IPS-18a (cell line): ENCODE measurements at regions not wholly inside any gene's neighbourhood (a gene's known extent, or its start where the extent isn't known, plus 50 kb on each side); places are given as distances from the start of the nearest gene placed in this dataset.

Experiments
- H3K27ac ChIP-seq: one replicate; pipeline ENCODE4 v1.5.1; 2013; ENCODE audit warnings: low read length
- H3K27me3 ChIP-seq: one replicate; pipeline ENCODE4 v1.6.1; 2013; ENCODE audit warnings: mild to moderate bottlenecking, low read length; ENCODE audit not compliant: control insufficient read depth, insufficient read depth
- H3K36me3 ChIP-seq: one replicate; pipeline ENCODE4 v1.6.1; 2013; ENCODE audit warnings: low read depth, low read length; ENCODE audit not compliant: control insufficient read depth
- H3K4me1 ChIP-seq: one replicate; pipeline ENCODE4 v1.6.1; 2013; ENCODE audit warnings: low read depth, low read length; ENCODE audit not compliant: control insufficient read depth
- H3K4me3 ChIP-seq: one replicate; pipeline ENCODE4 v1.5.1; 2013; ENCODE audit warnings: low read length
- H3K9ac ChIP-seq: one replicate; pipeline ENCODE4 v1.6.1; 2013; ENCODE audit warnings: mild to moderate bottlenecking, low read length, moderate library complexity
- H3K9me3 ChIP-seq: one replicate; pipeline ENCODE4 v1.6.1; 2013; ENCODE audit warnings: low read depth, low read length; ENCODE audit not compliant: control insufficient read depth

DNA sequence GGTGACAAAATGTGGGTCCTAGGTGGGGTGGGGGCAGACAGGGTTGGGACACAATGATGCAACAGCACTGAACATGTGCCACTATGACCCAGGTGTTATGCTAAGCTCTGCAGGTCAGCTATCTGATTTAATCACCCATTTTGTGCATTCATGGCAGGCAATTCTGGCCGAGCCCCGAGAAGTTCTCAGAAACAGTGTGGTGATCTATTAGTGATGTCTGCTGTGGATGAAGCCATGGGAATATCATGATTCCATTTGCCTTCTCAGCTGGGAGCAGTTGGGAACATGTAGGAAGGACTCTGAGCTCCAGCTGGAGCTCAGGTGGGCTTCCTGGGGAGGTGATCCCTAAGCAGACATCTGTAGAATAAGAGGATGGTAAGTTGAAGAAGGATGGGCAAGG lies 194.0 kb upstream of the POU3F1 start:
- H3K4me3 ChIP-seq, result no peak overlapping the region

DNA sequence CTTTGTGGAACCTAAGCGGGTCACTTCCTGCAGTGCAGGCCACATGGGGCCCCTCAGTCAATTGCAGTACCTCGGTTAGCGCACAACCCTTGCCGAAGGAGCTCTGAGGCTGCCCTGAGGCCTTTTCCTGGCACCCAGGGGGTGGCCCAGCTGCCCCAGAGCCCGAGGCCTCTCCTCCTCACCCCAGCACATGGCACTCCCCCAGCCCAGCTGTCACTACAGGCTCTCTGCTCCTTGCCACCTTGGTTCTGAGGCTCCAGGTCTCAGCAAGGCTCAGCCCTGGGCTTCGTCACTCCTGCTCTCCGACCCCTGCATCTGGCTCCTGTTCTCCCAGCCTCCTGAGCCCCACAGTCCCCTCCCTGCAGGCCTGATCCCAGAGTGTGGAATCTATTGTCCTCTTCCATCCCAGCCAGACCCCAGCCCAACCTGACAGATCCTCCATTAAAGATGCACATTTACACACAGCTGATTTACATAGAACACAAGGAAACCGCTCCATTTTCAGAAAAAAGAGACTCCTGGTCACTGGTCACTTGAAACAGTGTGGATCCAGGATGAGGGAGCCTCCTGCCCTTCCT lies 192.8 kb upstream of the POU3F1 start:
- no peak overlapping the region for H3K27ac ChIP-seq
- peaks cover 12% of the 10 kb centered on the region for H3K4me1 ChIP-seq
- no peaks in the 10 kb centered on the region for H3K36me3 ChIP-seq
- no peaks in the 10 kb centered on the region for H3K9me3 ChIP-seq
- H3K9ac ChIP-seq, result no peak overlapping the region
- H3K27me3 ChIP-seq, result no peaks in the 10 kb centered on the region
- no peak overlapping the region for H3K4me3 ChIP-seq

More for the DNA sequence above, 194.0 kb upstream of the POU3F1 start:
- Histone ChIP-seq H3K9me3 (no peaks in the 10 kb centered on the region), H3K36me3 (no peaks in the 10 kb centered on the region), H3K4me1 (peaks cover 18% of the 10 kb centered on the region), H3K9ac (no peak overlapping the region), H3K27ac (no peak overlapping the region), H3K27me3 (no peaks in the 10 kb centered on the region)

DNA sequence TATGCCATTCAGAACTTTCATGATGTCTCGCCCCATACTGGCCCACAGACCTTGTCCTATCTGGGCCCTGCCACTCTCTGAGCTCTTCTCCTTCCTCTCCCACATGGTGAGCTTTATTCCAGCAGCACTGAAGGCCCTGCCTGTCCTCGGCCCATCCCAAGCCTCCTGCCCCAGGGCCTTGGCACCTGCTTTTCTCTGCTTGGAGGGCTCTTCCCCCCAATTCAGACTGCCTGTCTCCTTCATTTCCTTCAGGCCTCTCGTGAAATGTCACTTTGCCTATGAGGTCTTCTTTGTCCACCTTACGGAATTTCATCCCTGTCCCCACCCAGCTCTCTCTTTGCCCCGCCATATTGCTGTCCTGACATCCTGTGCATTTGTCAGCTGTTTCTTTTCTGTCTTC lies 191.7 kb upstream of the POU3F1 start:
- H3K27ac ChIP-seq, result no peak overlapping the region

DNA sequence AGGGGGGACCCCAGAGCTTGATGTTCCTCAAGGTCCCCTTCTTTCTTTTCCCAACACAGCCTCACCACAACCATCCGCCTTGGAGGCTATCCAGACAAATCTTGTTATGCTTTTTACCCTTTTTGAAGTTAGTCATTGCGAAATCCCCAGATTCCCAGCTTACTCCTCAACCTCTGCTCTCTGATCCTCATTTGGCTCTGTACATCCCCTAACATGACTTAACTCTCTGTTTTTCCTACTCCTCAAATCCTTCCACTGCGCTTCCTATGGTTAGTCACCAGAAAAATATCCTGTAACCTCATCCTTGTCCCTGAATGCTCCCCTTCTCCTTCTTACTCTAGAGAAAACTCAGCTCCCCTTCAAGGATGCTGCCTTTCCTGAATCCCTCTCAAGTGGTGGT lies 189.1 kb upstream of the POU3F1 start:
- Histone ChIP-seq H3K36me3 (no peaks in the 10 kb centered on the region), H3K27me3 (no peaks in the 10 kb centered on the region), H3K4me1 (no peaks in the 10 kb centered on the region), H3K9me3 (no peaks in the 10 kb centered on the region), H3K27ac (no peak overlapping the region), H3K9ac (no peak overlapping the region), H3K4me3 (no peak overlapping the region)

More for the DNA sequence above, 191.7 kb upstream of the POU3F1 start:
- Histone ChIP-seq H3K9ac (no peak overlapping the region), H3K36me3 (no peaks in the 10 kb centered on the region), H3K4me3 (no peak overlapping the region), H3K9me3 (no peaks in the 10 kb centered on the region), H3K4me1 (peaks cover under 1% of the 10 kb centered on the region), H3K27me3 (no peaks in the 10 kb centered on the region)

DNA sequence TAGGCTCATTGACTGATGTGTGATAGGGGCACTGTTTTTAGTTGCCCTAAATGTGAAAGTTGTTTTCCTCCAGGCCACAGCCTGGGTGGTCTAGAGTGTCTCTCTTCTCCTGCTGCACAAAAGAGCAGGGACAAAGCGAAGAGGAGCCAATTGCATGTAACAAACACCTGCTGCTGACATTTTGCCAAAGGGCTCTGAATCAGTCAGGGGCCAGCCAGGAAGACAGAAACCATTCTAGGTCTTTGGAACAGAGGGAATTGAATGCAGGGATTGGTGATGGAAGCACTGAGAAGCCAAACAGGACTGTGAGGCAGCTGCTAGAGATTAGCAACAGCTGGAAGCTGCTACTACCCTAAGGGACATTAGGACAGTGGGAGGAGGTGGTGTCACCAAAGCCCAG lies 185.3 kb upstream of the POU3F1 start:
- Histone ChIP-seq H3K4me1 (no peaks in the 10 kb centered on the region), H3K27me3 (no peaks in the 10 kb centered on the region), H3K36me3 (no peaks in the 10 kb centered on the region), H3K4me3 (no peak overlapping the region), H3K9me3 (no peaks in the 10 kb centered on the region), H3K27ac (no peak overlapping the region), H3K9ac (no peak overlapping the region)

DNA sequence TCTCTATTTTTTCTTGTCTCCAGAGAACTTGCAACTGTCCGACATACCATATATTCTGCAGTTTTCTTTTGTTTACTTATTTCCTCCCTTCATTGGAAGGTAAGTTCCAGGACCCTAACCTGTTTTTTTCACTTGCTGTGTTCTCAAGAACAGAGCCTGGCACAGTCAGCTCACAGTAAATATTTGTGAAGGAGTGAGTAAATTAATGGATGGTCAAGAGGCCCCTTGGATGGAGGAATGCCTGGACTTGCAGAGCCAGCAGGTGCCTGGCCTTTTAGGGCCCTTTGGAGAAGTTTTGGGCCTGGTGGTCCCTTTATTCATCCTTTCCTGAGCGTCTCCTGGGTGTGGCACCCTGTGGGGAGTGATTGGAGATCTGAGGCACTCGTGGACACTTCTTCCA lies 182.1 kb upstream of the POU3F1 start:
- no peaks in the 10 kb centered on the region for H3K4me1 ChIP-seq
- no peaks in the 10 kb centered on the region for H3K27me3 ChIP-seq
- H3K9ac ChIP-seq, result no peak overlapping the region
- H3K9me3 ChIP-seq, result no peaks in the 10 kb centered on the region
- H3K36me3 ChIP-seq, result no peaks in the 10 kb centered on the region
- no peak overlapping the region for H3K4me3 ChIP-seq
- H3K27ac ChIP-seq, result no peak overlapping the region

DNA sequence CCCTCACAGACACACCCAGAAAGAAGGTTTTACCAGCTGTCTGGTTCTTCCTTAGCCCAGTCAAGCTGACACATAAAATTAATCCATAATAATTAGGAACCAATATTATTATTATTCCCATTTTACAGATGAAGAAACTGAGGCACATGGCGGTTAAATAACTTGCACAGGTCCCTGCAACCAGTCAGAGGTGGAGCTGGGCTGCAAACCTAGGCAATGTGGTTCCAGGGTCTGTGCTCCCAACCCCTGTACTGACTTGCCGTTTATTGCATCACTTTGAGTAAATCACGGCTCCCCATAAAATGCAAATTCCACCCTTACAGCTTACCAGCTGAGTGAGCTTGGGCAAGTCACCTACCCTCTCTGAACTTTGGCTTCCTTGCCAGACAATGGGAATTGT lies 179.2 kb upstream of the POU3F1 start:
- Histone ChIP-seq H3K9me3 (no peaks in the 10 kb centered on the region), H3K36me3 (no peaks in the 10 kb centered on the region), H3K4me3 (no peak overlapping the region), H3K27me3 (peaks cover 16% of the 10 kb centered on the region), H3K9ac (no peak overlapping the region), H3K27ac (no peak overlapping the region), H3K4me1 (peaks cover 20% of the 10 kb centered on the region)

DNA sequence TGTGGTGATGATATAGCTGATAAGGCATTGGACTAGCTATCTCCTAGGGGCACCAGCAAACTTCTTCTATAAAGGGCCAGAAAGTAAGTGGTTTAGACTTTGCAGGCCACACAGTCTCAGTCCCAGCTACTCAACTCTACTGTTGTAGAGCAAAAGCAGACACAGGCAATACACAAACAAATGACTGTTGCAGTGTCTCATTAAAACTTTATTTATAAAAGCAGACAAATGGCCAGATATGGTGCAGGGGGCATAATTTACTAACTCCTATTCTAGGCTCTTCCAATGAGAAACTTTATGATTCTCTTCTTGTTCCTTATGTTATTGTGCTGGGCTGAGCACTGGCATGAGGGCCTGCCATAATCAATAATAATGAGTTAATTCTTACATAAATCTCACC lies 176.8 kb upstream of the POU3F1 start:
- no peak overlapping the region for H3K9ac ChIP-seq
- no peaks in the 10 kb centered on the region for H3K9me3 ChIP-seq
- H3K27ac ChIP-seq, result no peak overlapping the region
- peaks cover 18% of the 10 kb centered on the region for H3K27me3 ChIP-seq
- H3K36me3 ChIP-seq, result no peaks in the 10 kb centered on the region
- H3K4me3 ChIP-seq, result no peak overlapping the region
- H3K4me1 ChIP-seq, result peaks cover 25% of the 10 kb centered on the region

DNA sequence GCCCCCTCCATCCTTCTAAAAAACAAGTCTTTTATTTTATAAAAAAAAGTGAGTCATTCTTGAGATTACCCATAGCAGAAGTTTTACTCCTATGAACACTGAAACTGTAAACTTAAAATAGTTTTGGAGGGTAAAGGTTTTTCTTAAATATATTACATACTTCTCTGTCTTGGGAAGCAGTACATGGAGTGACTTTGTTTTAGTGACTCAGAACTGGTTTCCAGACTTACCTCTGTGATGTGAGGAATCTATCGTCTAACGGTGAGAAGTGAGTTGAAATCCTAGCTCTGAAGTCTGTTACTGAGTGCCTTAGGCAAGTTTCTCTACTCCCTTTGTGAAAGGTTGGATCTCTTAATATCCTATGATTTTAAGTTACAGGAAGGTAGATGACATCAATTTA lies 176.3 kb upstream of the POU3F1 start:
- Histone ChIP-seq H3K4me3 (no peak overlapping the region), H3K27me3 (peaks cover 18% of the 10 kb centered on the region), H3K4me1 (peaks cover 25% of the 10 kb centered on the region), H3K9ac (no peak overlapping the region), H3K36me3 (no peaks in the 10 kb centered on the region), H3K9me3 (no peaks in the 10 kb centered on the region), H3K27ac (no peak overlapping the region)

DNA sequence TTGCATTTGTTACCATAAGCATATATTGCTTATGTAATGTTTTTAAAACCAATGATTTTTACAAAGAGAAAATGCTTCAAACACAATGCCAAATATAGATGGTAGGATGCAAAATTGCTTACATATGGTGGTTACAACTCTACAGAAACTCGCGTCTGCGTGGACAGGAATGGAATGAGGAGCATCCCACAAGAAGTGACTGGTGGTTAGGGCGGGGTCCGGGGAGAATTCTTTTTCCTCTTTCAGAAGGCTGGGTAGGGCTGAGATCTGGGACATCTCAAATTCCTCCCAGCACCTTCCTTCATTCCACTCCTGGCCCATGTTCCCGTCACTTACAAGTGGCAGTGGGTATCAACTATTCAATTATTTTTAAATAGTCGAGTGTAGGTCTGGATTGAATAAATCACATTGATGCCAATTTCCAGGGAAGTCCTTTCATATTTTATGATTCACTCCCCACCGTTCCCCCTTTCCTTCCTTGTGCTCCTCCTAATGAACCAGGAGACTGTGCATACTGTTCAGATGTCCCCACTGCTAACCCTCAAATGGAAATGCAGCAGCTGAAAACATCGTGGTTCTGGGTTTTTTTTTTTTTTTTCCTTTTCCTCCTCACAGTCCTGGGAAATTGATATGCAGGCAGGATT lies 174.5 kb upstream of the POU3F1 start:
- Histone ChIP-seq H3K27ac (no peak overlapping the region), H3K4me1 (peaks cover 25% of the 10 kb centered on the region), H3K4me3 (no peak overlapping the region), H3K9me3 (no peaks in the 10 kb centered on the region), H3K36me3 (no peaks in the 10 kb centered on the region), H3K9ac (no peak overlapping the region), H3K27me3 (peaks cover 18% of the 10 kb centered on the region)

DNA sequence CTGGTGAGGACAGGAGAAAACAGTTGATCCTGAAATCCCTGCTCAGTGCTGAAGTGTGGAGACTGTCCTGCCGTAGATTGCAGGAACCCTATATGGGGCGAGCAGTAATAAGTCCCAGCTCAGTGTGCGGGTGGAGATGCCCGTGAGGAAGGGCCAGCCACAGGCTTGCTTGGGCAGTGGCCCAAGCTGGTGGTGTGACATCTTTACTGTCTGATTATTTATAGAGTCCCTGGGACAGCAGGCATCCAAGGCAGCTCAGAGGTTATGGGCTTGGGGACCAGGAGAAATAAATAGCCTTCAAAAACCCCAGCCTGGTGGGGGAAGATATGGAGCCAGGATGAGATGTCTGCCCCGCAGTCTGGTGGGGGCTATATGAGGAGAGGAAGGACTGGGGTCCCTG lies 170.7 kb upstream of the POU3F1 start:
- Histone ChIP-seq H3K4me3 (no peak overlapping the region), H3K27me3 (peaks cover 15% of the 10 kb centered on the region), H3K27ac (no peak overlapping the region), H3K9me3 (no peaks in the 10 kb centered on the region), H3K36me3 (no peaks in the 10 kb centered on the region), H3K4me1 (peaks cover 17% of the 10 kb centered on the region), H3K9ac (no peak overlapping the region)
